HG02840 (cell line): ENCODE measurements at regions not wholly inside any gene's neighbourhood (a gene's known extent, or its start where the extent isn't known, plus 50 kb on each side); places are given as distances from the start of the nearest gene placed in this dataset.
"Not testable (repeated sequence)": the region's sequence is repeated elsewhere in the genome, so short reads cannot be mapped to it uniquely, and the experiment has no call there.

ENCODE experiments used
- ATAC-seq: cut with Tn5 transposase; IDR thresholded peaks from one replicate; pipeline ENCODE4 v1.9.1; 2021; ENCODE audit warnings: mild to moderate bottlenecking, moderate library complexity, moderate number of reproducible peaks; ENCODE audit not compliant: unreplicated experiment, low FRiP score

GRCh38 chr6:94721459-94721858 is 855.9 kb upstream of the MANEA start:
- ATAC-seq: no peak

- ATAC-seq: no peak
Observed at GRCh38 chr6:94713446-94713845, 863.9 kb upstream of the MANEA start.

GRCh38 chr6:94698773-94699172 is 878.6 kb upstream of the MANEA start:
- no peak for ATAC-seq

DNA sequence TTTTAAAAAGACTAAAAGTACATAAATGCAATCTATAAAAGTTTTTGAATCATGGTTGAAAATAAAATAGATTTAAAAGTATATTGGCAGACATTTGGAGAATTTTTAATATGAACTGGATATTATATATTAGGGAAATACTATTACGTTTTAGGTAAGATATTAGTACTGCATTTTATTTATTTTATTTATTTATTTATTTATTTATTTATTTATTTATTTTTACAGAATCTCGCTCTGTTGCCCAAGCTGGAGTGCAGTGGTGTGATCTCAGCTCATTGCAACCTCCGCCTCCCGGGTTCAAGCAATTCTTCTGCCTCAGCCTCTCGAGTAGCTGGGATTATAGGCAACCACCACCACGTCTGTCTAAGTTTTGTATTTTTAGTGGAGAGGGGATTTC is 890.1 kb upstream of the MANEA start:
- ATAC-seq: not testable (repeated sequence)

- no peak for ATAC-seq
Observed at GRCh38 chr6:94683409-94683808, 893.9 kb upstream of the MANEA start.

DNA sequence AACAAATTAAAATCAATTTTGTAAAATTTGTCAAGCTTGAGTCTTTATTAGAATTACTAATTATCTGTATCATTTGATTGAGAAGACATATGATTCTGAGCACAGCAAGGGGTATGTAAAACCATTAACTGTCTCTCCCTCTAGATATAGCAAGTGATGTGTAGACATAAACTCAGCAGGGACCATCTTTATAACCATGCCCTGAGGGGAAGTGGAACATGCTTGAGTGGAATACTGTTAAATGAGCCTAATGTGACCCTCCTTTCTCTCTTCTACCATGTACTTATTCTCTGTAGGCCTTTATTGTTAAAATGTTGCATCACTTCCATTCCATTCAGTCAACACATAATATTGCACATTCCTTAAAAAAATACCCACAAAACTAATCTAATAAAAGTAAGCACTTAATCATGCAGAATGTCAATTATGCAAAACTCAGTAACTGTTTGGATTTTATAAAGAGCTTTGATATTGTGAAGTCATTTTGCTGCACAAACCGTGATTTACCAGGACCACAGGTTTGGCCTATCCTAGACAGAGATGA is 896.6 kb upstream of the MANEA start:
- ATAC-seq: no peak

DNA sequence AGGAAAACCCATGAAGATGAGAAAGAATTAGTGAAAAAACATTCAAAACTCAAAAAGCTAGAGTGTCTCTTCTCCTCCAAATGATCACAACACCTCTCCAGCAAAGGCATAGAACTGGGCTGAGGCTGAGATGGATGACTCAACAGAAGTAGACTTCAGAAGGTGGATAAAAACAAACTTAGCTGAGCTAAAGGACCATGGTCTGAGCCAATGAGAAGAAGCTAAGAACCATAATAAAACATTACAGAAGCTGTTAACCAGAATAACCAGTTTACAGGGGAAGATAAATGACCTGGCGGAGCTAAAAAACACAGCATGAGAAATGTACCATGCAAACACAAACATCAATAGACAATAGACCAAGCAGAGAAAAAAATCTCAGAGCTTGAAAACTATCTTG is 904.1 kb upstream of the MANEA start:
- ATAC-seq: no peak

DNA sequence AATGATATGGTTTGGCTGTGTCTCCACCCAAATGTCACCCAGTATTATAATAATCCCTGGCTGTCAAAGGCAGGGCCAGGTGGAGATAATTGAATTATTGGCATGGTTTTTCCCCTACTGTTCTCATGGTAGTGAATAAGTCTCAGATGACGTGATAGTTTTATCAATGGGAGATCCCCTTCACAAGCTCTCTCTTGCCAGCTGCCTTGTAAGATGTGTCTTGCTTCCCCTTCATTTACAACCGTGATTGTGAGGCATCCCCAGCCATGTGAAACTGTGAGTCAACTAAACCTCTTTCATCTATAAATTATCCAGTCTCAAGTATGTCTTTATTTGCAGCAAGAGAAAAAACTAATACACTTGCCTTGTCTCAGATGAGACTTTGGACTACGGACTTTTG is 907.3 kb upstream of the MANEA start:
- ATAC-seq: no peak

DNA sequence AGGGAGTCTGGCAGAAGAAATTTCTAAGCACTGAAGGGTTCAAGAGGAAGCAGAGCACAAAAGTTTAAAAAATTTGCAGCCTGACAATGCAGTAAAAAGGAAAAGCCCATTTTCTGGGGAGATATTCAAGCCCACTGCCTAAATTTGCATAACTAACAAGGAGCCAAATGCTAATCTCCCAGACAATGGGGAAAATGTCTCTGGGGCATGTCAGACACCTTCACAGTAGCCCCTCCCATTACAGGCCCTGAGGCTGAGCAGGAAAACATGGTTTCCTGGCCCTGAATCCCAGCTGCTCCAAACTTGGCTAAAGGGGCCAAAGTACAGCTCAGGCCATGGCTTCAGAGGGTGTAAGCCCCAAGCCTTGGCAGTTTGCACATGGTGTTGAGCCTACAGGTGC is 908.5 kb upstream of the MANEA start:
- ATAC-seq: no peak

DNA sequence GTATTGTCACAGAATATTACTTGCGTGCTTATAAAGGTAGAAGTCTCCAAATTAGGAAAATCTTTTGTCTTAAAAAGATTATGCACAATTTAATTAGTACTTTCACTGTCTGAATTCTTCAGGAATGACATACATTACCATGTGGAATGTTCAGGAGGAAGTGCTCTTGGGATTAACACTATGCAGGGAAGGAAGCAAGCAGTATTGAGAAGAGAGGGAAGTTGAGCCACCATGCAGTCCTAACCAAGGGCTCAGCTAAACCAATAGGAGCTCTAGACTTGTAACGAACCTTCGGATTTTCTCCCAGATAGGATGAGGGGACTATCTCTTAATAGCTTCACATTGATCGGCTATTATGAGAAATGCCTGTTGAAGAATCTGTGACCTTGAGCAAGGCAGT is 918.4 kb upstream of the MANEA start:
- no peak for ATAC-seq

- no peak for ATAC-seq
Observed at GRCh38 chr6:94651239-94651638, 926.1 kb upstream of the MANEA start.

DNA sequence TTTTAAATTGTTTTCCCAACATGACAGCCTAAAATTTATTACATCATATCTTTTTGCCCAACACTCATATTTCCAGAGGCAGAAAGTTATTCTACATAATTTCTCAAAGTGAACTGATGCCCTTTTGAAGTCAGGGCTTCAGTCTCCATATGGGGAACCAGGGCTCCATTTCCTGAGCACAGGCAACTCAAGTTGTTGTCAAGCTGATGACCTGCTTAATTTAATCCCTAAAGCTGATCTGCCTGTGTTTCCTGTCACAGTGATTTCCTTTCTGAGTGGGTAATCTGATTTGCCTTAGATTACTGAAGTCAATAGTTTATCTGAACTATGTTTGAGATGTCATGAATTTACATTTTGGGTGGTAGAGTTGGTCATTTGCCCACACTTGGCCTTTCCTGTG is 932.1 kb upstream of the MANEA start:
- ATAC-seq: no peak

GRCh38 chr6:94639564-94639963 is 937.8 kb upstream of the MANEA start:
- no peak for ATAC-seq

- no peak for ATAC-seq
Observed at GRCh38 chr6:94636780-94637385, 940.5 kb upstream of the MANEA start.

DNA sequence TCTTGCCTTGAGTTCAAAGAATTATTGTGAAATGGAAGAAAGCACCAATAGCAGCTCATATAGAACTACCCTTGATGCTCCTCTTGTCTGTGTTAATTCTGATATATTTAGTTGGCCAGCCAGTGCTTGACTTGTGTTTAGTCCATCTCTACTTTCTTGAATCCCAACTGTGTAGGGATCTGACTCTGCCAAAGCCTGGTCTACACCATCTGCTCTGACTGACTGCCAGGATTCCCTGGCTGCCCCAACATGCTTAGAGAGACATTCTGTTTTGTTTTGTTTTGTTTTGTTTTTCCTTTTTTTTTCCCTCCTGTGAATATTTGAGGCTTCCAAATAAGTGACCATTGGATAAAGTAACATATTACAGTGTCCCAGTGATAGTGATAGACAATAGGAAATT is 953.7 kb upstream of the MANEA start:
- ATAC-seq: no peak

DNA sequence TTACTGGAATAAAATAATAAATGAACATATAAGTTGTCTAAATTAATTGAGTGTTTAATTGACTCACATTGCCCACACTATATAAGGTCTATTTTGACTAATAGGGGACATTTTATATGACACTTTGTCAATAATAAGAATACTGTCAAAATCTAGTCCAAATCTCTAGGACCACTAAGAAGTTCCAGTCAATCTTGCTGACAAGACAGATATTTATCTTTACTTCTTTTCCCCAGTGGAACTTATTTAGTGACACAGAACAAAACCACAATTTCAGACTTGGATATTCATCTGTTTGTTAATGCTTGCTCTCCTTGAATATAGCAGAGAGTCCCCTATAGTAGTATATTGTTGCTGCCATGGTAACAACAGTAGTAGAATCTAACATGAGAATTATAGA is 954.6 kb upstream of the MANEA start:
- ATAC-seq: no peak

DNA sequence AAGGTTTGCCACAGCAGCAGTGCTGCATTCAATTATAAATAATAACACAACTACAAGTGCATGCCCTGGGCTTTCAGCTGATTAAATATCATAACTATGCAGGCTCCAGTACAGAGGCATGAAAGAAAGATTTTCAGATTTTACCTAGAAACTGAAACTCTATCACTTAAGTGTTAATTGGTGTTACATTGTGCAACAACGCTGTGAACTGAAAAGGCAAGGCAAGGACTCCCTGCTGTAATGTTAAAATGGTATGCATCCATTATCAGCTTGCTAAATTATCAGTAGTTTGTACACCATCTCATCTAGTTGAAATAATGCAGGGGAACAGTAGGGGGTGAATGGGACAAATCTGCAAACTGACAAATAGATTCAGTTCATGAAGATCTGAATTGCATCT is 976.7 kb upstream of the MANEA start:
- no peak for ATAC-seq

DNA sequence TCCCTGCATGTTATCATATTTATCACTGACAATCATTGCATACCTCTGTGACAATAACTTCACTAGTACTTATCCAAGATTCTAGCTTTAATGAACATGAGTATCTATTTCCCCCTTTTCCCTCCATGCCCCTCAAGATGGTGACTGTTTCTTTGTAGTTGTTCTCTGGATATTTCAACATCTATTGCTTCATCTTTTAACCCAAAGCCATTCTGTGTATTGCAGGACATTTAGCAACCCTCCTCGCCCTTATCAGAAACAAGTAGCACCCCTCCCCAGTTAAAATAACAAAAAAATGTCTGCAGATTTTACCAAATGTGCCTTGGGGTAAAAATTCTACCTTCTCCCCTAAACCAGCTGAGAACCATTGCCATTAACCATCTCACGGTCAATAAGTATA is 979.8 kb upstream of the MANEA start:
- no peak for ATAC-seq

DNA sequence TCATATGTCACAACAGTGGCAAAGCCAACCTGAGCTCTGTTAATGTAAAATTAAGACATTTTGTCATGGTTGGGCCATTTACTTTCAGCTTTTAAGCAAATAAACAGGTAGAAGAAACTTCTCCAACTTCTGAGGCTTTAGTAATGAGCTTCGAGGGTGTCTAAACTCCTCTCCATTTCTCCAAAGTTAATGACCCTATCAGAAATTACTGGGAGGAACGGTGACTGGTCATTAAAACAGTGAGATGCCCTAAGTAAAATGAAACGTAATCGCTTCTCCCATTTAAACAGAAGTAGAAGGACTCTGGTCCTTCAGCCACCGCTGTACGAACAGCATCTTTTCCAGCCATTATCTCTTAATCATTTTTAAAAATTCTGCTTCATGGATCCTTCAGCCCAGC is 986.9 kb upstream of the MANEA start:
- ATAC-seq: no peak

- no peak for ATAC-seq
Observed at GRCh38 chr6:94588301-94588700, 989.0 kb upstream of the MANEA start.

- ATAC-seq: no peak
Observed at GRCh38 chr6:94584211-94584610, 993.1 kb upstream of the MANEA start.

GRCh38 chr6:94570581-94570980 is 1006.8 kb upstream of the MANEA start:
- ATAC-seq: no peak

DNA sequence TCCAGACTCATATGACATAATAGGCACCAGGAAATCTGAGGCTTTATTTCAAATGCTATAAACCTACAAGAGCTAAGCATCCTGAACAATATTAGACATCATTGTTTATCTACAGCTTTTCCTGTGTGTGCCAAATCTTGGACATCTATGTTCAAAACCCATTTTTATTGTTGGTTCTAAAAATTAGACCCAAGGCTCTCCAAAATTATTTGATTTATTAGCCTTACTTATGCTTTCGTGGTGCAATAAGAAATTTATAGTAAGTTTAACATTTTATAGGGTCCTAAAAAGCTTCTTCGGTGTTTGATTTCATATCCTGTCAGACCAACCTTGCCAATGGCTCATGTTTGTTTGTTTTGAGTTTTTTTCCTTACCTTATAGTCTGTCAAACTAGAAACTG is 1014.5 kb upstream of the MANEA start:
- no peak for ATAC-seq
